ENCODE measurements at regions not wholly inside any gene's neighbourhood (a gene's known extent, or its start where the extent isn't known, plus 50 kb on each side); places are given as distances from the start of the nearest gene placed in this dataset.

DNA sequence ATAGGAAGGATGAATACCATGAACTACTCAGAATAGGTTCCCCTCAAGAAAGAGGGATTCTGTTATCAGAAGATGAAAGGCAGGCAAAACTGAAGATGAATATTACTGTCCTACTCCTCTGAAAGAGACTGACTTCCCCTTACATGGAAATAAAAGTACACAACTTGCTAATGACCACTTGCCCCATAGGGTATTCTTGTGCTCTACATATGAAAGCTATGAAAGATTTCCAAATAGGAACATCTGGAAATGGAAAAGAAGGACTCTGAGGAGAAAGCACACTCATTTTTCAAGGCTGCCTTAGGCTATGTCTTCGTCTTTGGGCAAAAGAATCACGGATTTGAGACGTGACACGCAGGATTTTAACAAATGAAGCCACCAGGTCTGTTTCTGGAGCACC is 170.1 kb upstream of the DAB1 start:
- no peak for TF ChIP-seq ARNTL (CRISPR knock-in tag; IDR thresholded peaks at IDR 0.05; ENCODE audit: borderline replicate concordance, low read depth)
- TF ChIP-seq PPARA (CRISPR knock-in tag; IDR thresholded peaks at IDR 0.05; ENCODE audit: borderline replicate concordance) = no peak
- no peak for TF ChIP-seq ZNF70 (CRISPR knock-in tag; IDR thresholded peaks at IDR 0.05)
- no peak for TF ChIP-seq ESRRG (CRISPR knock-in tag; IDR thresholded peaks at IDR 0.05)
- TF ChIP-seq BACH2 (CRISPR knock-in tag; IDR thresholded peaks at IDR 0.05; ENCODE audit: borderline replicate concordance) = no peak
- TF ChIP-seq, protein P1, sequence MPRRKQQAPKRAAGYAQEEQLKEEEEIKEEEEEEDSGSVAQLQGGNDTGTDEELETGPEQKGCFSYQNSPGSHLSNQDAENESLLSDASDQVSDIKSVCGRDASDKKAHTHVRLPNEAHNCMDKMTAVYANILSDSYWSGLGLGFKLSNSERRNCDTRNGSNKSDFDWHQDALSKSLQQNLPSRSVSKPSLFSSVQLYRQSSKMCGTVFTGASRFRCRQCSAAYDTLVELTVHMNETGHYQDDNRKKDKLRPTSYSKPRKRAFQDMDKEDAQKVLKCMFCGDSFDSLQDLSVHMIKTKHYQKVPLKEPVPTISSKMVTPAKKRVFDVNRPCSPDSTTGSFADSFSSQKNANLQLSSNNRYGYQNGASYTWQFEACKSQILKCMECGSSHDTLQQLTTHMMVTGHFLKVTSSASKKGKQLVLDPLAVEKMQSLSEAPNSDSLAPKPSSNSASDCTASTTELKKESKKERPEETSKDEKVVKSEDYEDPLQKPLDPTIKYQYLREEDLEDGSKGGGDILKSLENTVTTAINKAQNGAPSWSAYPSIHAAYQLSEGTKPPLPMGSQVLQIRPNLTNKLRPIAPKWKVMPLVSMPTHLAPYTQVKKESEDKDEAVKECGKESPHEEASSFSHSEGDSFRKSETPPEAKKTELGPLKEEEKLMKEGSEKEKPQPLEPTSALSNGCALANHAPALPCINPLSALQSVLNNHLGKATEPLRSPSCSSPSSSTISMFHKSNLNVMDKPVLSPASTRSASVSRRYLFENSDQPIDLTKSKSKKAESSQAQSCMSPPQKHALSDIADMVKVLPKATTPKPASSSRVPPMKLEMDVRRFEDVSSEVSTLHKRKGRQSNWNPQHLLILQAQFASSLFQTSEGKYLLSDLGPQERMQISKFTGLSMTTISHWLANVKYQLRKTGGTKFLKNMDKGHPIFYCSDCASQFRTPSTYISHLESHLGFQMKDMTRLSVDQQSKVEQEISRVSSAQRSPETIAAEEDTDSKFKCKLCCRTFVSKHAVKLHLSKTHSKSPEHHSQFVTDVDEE (CRISPR knock-in tag; IDR thresholded peaks at IDR 0.05) = no peak
- TF ChIP-seq TCF4 (CRISPR knock-in tag; IDR thresholded peaks at IDR 0.05; ENCODE audit: borderline replicate concordance) = no peak
- no peak for TF ChIP-seq ZFP3 (CRISPR knock-in tag; IDR thresholded peaks at IDR 0.05)
- TF ChIP-seq ISL1 (CRISPR knock-in tag; IDR thresholded peaks at IDR 0.05) = no peak
- no peak for TF ChIP-seq TOX (CRISPR knock-in tag; IDR thresholded peaks at IDR 0.05; ENCODE audit: borderline replicate concordance)
- TF ChIP-seq, protein P2, sequence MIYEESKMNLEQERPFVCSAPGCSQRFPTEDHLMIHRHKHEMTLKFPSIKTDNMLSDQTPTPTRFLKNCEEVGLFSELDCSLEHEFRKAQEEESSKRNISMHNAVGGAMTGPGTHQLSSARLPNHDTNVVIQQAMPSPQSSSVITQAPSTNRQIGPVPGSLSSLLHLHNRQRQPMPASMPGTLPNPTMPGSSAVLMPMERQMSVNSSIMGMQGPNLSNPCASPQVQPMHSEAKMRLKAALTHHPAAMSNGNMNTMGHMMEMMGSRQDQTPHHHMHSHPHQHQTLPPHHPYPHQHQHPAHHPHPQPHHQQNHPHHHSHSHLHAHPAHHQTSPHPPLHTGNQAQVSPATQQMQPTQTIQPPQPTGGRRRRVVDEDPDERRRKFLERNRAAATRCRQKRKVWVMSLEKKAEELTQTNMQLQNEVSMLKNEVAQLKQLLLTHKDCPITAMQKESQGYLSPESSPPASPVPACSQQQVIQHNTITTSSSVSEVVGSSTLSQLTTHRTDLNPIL (CRISPR knock-in tag; IDR thresholded peaks at IDR 0.05; ENCODE audit: low read depth) = no peak
- no peak for TF ChIP-seq ZC3H10 (CRISPR knock-in tag; IDR thresholded peaks at IDR 0.05)
- no peak for ATAC-seq

DNA sequence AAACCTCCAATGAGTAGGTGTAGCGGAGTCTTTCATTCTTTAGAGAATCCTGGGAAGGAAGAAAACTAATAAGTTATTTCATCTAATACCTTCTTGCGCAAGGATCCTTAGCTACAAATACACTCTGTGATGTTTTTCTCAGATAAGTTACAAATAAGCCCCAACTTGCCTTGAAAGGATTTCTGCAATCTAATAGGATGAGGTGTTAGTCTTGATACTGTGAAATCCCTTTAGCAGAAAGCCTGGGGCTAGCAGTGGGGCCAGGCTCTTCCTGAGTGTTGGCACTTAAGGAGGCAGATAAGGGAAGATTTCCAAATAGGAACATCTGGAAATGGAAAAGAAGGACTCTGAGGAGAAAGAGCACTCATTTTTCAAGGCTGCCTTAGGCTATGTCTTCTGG is 168.0 kb upstream of the DAB1 start:
- ATAC-seq = no peak
- TF ChIP-seq OSR1 (CRISPR knock-in tag; IDR thresholded peaks at IDR 0.05) (no peak), ESRRG (CRISPR knock-in tag; IDR thresholded peaks at IDR 0.05) (no peak), RARB (CRISPR knock-in tag; IDR thresholded peaks at IDR 0.05) (no peak), ZNF8 (CRISPR knock-in tag; IDR thresholded peaks at IDR 0.05) (no peak), GLIS3 (CRISPR knock-in tag; IDR thresholded peaks at IDR 0.05) (no peak), ZNF70 (CRISPR knock-in tag; IDR thresholded peaks at IDR 0.05) (no peak), ZC3H10 (CRISPR knock-in tag; IDR thresholded peaks at IDR 0.05) (no peak), TOX (CRISPR knock-in tag; IDR thresholded peaks at IDR 0.05; ENCODE audit: borderline replicate concordance) (no peak), TCF4 (CRISPR knock-in tag; IDR thresholded peaks at IDR 0.05; ENCODE audit: borderline replicate concordance) (no peak), ISL1 (CRISPR knock-in tag; IDR thresholded peaks at IDR 0.05) (no peak), ZFP3 (CRISPR knock-in tag; IDR thresholded peaks at IDR 0.05) (no peak), PPARA (CRISPR knock-in tag; IDR thresholded peaks at IDR 0.05; ENCODE audit: borderline replicate concordance) (no peak), ARNTL (CRISPR knock-in tag; IDR thresholded peaks at IDR 0.05; ENCODE audit: borderline replicate concordance, low read depth) (no peak), BACH2 (CRISPR knock-in tag; IDR thresholded peaks at IDR 0.05; ENCODE audit: borderline replicate concordance) (no peak)
- TF ChIP-seq, protein P3, sequence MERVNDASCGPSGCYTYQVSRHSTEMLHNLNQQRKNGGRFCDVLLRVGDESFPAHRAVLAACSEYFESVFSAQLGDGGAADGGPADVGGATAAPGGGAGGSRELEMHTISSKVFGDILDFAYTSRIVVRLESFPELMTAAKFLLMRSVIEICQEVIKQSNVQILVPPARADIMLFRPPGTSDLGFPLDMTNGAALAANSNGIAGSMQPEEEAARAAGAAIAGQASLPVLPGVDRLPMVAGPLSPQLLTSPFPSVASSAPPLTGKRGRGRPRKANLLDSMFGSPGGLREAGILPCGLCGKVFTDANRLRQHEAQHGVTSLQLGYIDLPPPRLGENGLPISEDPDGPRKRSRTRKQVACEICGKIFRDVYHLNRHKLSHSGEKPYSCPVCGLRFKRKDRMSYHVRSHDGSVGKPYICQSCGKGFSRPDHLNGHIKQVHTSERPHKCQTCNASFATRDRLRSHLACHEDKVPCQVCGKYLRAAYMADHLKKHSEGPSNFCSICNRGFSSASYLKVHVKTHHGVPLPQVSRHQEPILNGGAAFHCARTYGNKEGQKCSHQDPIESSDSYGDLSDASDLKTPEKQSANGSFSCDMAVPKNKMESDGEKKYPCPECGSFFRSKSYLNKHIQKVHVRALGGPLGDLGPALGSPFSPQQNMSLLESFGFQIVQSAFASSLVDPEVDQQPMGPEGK (CRISPR knock-in tag; IDR thresholded peaks at IDR 0.05; ENCODE audit: borderline replicate concordance) = no peak
- TF ChIP-seq, protein P1 (CRISPR knock-in tag; IDR thresholded peaks at IDR 0.05) = no peak
- TF ChIP-seq, protein P4, sequence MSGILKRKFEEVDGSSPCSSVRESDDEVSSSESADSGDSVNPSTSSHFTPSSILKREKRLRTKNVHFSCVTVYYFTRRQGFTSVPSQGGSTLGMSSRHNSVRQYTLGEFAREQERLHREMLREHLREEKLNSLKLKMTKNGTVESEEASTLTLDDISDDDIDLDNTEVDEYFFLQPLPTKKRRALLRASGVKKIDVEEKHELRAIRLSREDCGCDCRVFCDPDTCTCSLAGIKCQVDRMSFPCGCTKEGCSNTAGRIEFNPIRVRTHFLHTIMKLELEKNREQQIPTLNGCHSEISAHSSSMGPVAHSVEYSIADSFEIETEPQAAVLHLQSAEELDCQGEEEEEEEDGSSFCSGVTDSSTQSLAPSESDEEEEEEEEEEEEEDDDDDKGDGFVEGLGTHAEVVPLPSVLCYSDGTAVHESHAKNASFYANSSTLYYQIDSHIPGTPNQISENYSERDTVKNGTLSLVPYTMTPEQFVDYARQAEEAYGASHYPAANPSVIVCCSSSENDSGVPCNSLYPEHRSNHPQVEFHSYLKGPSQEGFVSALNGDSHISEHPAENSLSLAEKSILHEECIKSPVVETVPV (CRISPR knock-in tag; IDR thresholded peaks at IDR 0.05) = no peak
- TF ChIP-seq, protein P2 (CRISPR knock-in tag; IDR thresholded peaks at IDR 0.05; ENCODE audit: low read depth) = no peak
- TF ChIP-seq, protein P5, sequence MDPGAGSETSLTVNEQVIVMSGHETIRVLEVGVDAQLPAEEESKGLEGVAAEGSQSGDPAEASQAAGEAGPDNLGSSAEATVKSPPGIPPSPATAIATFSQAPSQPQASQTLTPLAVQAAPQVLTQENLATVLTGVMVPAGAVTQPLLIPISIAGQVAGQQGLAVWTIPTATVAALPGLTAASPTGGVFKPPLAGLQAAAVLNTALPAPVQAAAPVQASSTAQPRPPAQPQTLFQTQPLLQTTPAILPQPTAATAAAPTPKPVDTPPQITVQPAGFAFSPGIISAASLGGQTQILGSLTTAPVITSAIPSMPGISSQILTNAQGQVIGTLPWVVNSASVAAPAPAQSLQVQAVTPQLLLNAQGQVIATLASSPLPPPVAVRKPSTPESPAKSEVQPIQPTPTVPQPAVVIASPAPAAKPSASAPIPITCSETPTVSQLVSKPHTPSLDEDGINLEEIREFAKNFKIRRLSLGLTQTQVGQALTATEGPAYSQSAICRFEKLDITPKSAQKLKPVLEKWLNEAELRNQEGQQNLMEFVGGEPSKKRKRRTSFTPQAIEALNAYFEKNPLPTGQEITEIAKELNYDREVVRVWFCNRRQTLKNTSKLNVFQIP (CRISPR knock-in tag; IDR thresholded peaks at IDR 0.05; ENCODE audit: borderline replicate concordance, low read depth) = no peak
